ENCODE measurements at regions not wholly inside any gene's neighbourhood (a gene's known extent, or its start where the extent isn't known, plus 50 kb on each side); places are given as distances from the start of the nearest gene placed in this dataset.

DNA sequence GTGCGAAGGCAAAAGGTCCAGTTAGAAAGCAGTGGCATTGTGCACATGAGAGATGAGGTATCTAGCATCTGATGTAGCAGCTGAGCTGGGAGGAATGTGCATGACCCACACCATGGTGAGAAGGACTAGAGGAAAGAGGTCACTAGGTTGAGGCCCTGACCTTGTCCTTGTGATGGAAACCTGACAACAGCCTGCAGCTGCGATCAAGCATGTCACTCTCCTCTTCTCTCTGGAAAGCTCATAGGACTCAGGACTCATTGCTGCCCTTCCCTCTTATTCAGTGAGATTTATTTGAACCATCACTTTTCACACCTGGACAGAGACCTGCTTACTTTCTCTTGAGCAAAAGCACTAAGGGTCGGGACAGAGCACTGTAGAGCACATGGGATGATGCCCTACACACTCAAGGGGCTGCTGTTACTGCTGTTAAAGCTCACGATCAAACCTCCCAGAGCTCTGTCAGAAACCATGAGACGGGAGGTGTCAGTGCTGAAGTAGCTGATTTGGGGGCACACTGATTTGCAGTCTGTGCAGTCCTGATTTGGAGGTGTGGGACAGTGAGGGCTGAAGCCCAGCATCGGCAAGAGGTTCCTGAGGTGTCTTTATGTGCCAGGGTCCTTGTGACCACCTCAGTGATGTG, 104.3 kb downstream of the VPREB1 start:
- TF ChIP-seq, protein P1, sequence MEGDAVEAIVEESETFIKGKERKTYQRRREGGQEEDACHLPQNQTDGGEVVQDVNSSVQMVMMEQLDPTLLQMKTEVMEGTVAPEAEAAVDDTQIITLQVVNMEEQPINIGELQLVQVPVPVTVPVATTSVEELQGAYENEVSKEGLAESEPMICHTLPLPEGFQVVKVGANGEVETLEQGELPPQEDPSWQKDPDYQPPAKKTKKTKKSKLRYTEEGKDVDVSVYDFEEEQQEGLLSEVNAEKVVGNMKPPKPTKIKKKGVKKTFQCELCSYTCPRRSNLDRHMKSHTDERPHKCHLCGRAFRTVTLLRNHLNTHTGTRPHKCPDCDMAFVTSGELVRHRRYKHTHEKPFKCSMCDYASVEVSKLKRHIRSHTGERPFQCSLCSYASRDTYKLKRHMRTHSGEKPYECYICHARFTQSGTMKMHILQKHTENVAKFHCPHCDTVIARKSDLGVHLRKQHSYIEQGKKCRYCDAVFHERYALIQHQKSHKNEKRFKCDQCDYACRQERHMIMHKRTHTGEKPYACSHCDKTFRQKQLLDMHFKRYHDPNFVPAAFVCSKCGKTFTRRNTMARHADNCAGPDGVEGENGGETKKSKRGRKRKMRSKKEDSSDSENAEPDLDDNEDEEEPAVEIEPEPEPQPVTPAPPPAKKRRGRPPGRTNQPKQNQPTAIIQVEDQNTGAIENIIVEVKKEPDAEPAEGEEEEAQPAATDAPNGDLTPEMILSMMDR (IDR thresholded peaks at IDR 0.05; ENCODE audit: low read depth, low read length), result no peak
- no peak overlapping the region for H3K4me3 ChIP-seq (ENCODE audit: low read depth, low read length)
- no peak for DNase-seq (ENCODE audit: low read depth, low spot score)
- in situ Hi-C loops (cut with HindIII; ENCODE audit: low sequenced_read_pairs), result no loop called here

DNA sequence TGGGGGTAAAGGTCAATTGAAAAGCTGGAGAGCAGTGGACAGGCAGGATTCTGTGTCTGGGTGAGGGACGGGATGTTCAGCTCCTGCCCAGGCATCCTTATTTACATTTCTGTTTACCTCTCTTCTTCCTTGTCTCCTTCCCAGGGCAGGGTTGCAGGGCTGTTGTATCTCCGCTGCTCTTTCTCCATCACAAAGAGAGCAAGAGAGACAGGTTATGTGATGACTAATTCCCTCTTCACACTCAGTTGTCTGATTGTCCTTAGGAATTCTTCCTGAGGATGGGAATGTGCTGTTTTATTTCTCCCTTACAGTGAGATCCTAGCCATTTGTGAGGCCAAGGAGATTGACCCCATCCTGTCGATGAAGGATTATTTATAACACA, 104.9 kb downstream of the VPREB1 start:
- TF ChIP-seq, protein P1 (IDR thresholded peaks at IDR 0.05; ENCODE audit: low read depth, low read length), result no peak
- H3K4me3 ChIP-seq (ENCODE audit: low read depth, low read length), result no peak overlapping the region
- DNase-seq (ENCODE audit: low read depth, low spot score), result no peak
- in situ Hi-C loops (cut with HindIII; ENCODE audit: low sequenced_read_pairs), result no loop called here

DNA sequence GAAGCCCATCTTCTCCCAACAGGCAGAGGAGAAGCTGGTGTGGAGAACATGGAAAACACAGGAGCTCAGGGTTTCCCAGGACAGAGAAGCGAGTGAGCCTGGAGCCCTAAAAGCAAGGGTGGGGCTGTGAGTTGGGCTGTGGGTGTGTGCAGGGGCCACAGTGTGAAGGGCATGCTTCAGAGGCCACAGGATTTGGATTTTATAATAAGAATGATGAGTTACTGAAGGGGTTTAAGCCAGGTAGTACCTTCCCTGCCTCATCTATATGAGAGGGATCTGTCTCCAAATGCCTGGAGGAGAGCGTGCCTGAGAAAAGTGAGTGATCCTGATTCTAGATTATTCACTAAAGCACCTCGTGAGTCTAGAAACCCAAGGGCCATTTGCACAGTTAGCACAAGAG, 106.8 kb downstream of the VPREB1 start:
- no peak overlapping the region for H3K4me3 ChIP-seq (ENCODE audit: low read depth, low read length)
- TF ChIP-seq, protein P1 (IDR thresholded peaks at IDR 0.05; ENCODE audit: low read depth, low read length), result peak; percentile 0
- DNase-seq (ENCODE audit: low read depth, low spot score), result no peak
- in situ Hi-C loops (cut with HindIII; ENCODE audit: low sequenced_read_pairs), result no loop called here

DNA sequence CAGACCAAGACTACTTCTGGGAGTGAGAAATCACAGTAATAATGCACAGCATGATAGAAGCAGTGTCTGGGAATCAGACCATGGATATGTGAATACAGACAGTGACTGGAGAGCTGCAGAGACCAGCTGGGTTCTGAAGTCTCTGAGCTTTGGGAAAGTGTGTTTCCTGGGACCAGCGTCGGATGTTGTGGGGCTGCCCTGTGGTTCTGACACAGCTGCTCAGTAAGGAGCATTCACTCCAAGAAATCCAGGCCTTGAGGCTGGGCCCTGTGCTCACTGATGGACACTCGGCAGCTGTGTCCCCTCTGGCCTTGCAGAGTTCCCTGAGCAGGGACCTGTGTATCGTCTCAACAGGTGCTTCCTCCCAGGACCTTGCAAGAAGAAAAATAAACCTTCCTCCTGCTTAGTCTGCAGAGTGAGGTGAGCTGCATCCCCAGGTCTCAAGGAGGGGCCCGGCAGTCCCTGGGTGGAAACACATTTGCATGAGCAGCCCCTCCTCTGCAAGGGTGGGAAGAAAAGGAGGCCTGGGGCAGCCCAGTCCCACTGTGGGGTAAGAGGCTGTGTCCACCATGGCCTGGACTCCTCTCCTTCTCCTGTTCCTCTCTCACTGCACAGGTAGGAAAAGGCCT, 107.9 kb downstream of the VPREB1 start:
- DNase-seq (ENCODE audit: low read depth, low spot score), result no peak
- H3K4me3 ChIP-seq (ENCODE audit: low read depth, low read length), result no peak overlapping the region
- TF ChIP-seq, protein P1 (IDR thresholded peaks at IDR 0.05; ENCODE audit: low read depth, low read length), result no peak
- in situ Hi-C loops (cut with HindIII; ENCODE audit: low sequenced_read_pairs), result no loop called here

DNA sequence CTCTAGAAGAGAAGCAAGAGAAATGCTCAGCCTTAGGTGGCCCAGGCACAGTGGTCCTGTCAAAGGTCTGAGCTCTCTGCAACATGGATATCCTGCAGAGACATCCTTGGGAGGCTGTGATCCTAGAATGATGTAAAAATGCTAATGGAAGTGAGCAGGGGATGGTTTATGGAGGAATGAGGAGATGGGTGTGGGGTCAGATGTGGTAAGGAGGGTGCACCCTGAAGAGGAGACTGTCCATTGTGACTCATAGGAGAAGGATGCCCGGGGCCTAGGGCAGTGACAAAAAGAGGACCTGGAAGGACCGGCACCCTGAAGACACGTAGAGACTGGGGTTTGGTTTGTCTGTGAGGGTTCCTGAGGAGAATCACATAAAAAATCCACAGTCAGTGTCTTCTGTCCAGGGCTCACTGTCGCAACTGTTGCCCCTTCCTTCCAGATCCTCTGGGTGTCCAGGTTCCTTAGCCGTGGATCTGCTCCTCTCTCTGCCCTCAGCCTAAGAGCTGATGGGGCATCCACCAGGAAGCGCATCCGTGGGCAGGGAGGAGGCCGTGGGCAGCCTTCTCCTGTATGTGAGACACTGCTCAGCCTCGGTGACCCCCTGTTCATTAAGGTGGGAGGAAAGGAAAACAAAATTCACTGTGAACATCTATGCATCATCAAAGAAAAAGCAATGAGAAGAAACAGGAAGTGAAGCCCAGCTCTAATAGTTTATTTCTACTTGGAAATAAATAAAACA, 110.7 kb downstream of the VPREB1 start:
- in situ Hi-C loops (cut with HindIII; ENCODE audit: low sequenced_read_pairs), result no loop called here
- TF ChIP-seq, protein P1 (IDR thresholded peaks at IDR 0.05; ENCODE audit: low read depth, low read length), result no peak
- no peak overlapping the region for H3K4me3 ChIP-seq (ENCODE audit: low read depth, low read length)
- DNase-seq (ENCODE audit: low read depth, low spot score), result no peak

- DNase-seq (ENCODE audit: low read depth, low spot score), result peak; percentile 47
- in situ Hi-C loops (cut with HindIII; ENCODE audit: low sequenced_read_pairs), result no loop called here
- H3K4me3 ChIP-seq (ENCODE audit: low read depth, low read length), result no peak overlapping the region
- TF ChIP-seq, protein P1 (IDR thresholded peaks at IDR 0.05; ENCODE audit: low read depth, low read length), result peak; percentile 79
Observed at GRCh38 chr22:22357024-22357883, 112.7 kb downstream of the VPREB1 start.
